ENCODE measurements at regions not wholly inside any gene's neighbourhood (a gene's known extent, or its start where the extent isn't known, plus 50 kb on each side); places are given as distances from the start of the nearest gene placed in this dataset.

DNA sequence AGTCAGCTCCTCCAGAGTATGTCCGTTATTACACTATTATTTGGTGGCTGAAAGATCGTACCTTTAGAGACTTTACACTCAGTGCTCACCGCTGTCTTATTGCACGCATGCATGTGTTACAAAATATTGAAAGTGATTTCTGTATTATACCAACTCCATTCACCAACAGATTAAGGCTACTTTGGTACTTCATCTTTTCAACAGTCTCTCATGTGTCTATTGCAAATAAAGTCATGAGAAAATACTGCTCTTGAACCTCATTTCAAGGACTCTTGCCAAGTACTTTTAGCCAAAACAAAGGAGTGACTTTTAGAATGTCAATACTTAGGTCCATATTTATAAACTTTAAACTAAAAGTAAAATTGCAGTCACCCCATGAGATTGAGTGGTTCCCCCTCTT is 503.6 kb downstream of the TMEM121 start:
- DNase-seq (ENCODE audit: low read depth) = no peak
- TF ChIP-seq, protein P1, sequence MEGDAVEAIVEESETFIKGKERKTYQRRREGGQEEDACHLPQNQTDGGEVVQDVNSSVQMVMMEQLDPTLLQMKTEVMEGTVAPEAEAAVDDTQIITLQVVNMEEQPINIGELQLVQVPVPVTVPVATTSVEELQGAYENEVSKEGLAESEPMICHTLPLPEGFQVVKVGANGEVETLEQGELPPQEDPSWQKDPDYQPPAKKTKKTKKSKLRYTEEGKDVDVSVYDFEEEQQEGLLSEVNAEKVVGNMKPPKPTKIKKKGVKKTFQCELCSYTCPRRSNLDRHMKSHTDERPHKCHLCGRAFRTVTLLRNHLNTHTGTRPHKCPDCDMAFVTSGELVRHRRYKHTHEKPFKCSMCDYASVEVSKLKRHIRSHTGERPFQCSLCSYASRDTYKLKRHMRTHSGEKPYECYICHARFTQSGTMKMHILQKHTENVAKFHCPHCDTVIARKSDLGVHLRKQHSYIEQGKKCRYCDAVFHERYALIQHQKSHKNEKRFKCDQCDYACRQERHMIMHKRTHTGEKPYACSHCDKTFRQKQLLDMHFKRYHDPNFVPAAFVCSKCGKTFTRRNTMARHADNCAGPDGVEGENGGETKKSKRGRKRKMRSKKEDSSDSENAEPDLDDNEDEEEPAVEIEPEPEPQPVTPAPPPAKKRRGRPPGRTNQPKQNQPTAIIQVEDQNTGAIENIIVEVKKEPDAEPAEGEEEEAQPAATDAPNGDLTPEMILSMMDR (IDR thresholded peaks at IDR 0.05; ENCODE audit: insufficient read depth, low read depth, low read length) = no peak
- H3K4me3 ChIP-seq (ENCODE audit: low read depth, low read length) = no peak overlapping the region

- H3K4me3 ChIP-seq (ENCODE audit: low read depth, low read length) = no peak overlapping the region
- no peak for DNase-seq (ENCODE audit: low read depth)
- TF ChIP-seq, protein P1 (IDR thresholded peaks at IDR 0.05; ENCODE audit: insufficient read depth, low read depth, low read length) = no peak
Observed at GRCh38 chr14:106037380-106037779, 511.0 kb downstream of the TMEM121 start.

- DNase-seq (ENCODE audit: low read depth) = no peak
- H3K4me3 ChIP-seq (ENCODE audit: low read depth, low read length) = no peak overlapping the region
- TF ChIP-seq, protein P1 (IDR thresholded peaks at IDR 0.05; ENCODE audit: insufficient read depth, low read depth, low read length) = no peak
Observed at GRCh38 chr14:106038263-106038662, 511.9 kb downstream of the TMEM121 start.

DNA sequence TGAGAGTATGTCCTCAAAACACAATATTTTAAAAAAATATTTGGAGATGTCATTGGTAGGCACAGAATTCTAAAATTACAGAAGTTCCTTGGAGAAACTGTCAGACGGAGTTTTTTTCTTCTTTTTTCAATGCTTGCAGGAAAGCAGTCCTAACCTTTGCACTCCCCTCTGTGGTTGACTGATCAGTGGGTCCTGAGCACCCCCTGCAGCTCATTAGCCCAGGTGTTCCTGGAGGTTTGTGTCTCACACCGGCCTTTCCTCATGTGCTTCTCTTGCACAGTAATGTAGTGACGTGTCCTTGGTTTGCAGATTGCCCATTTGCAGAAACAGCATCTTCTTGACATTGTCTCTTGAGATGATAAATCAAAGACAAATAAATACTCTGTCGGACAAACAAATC is 513.0 kb downstream of the TMEM121 start:
- TF ChIP-seq, protein P1 (IDR thresholded peaks at IDR 0.05; ENCODE audit: insufficient read depth, low read depth, low read length) = no peak
- no peak for DNase-seq (ENCODE audit: low read depth)
- no peak overlapping the region for H3K4me3 ChIP-seq (ENCODE audit: low read depth, low read length)

DNA sequence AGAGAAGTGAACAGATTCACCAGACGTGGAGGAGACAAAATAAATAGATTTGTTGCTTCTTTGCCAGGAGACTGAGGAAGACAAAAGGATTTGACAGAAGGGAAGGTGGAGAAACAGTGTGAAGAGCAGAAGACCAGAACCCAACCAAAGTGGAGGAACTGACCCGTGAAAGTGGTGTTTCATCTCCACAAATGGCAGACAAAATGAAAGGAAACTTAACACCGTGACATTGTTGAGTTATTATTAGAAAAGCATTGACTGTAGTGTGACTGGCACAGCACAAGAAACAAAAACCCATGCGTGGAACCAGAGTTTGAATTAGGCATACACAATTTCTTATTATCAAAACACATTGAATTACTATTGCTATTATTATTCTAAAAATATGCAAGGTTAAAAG is 518.1 kb downstream of the TMEM121 start:
- DNase-seq (ENCODE audit: low read depth) = no peak
- TF ChIP-seq, protein P1 (IDR thresholded peaks at IDR 0.05; ENCODE audit: insufficient read depth, low read depth, low read length) = no peak
- H3K4me3 ChIP-seq (ENCODE audit: low read depth, low read length) = no peak overlapping the region

- TF ChIP-seq, protein P1 (IDR thresholded peaks at IDR 0.05; ENCODE audit: insufficient read depth, low read depth, low read length) = no peak
- H3K4me3 ChIP-seq (ENCODE audit: low read depth, low read length) = no peak overlapping the region
- no peak for DNase-seq (ENCODE audit: low read depth)
Observed at GRCh38 chr14:106044949-106045596, 518.7 kb downstream of the TMEM121 start.

- no peak for DNase-seq (ENCODE audit: low read depth)
- TF ChIP-seq, protein P1 (IDR thresholded peaks at IDR 0.05; ENCODE audit: insufficient read depth, low read depth, low read length) = no peak
Observed at GRCh38 chr14:106051796-106052195, 525.4 kb downstream of the TMEM121 start.

More at GRCh38 chr14:106051796-106052195, 525.4 kb downstream of the TMEM121 start:
- H3K4me3 ChIP-seq (ENCODE audit: low read depth, low read length) = no peak overlapping the region

Measured in fibroblast of villous mesenchyme (primary cell).